ENCODE measurements at regions not wholly inside any gene's neighbourhood (a gene's known extent, or its start where the extent isn't known, plus 50 kb on each side); places are given as distances from the start of the nearest gene placed in this dataset.

- FAIRE-seq, result no peak
- no peak overlapping the region for H3K4me3 ChIP-seq
- 9% methylated on average over 4 of the region's 4 CpGs for WGBS (ENCODE audit: insufficient coverage, insufficient replicate concordance, low lambda C conversion rate, missing lambda C conversion rate)
- BruUV-seq (replicated peaks), result no TSS peak
- DNase-seq (ENCODE audit: low read depth, low spot score), result no peak
- no peak overlapping the region for H3K27ac ChIP-seq (ENCODE audit: control insufficient read depth, insufficient read depth)
- H2AFZ ChIP-seq (ENCODE audit: control insufficient read depth, low read depth, low read length), result no peak overlapping the region
- CTCF ChIA-PET, result no interaction called here
- H3K27me3 ChIP-seq (replicated peaks in 1 of 2; ENCODE audit: control insufficient read depth in 2 of 2, insufficient read depth in 2 of 2, low read length in 1 of 2), result no peaks in the 10 kb centered on the region
- H3K9me3 ChIP-seq (replicated peaks; ENCODE audit: control insufficient read depth, insufficient read depth, low read length), result no peaks in the 10 kb centered on the region
- POLR2A ChIA-PET, result no interaction called here
- RAD21 ChIA-PET (ENCODE audit: unreplicated experiment), result no interaction called here
- no peak overlapping the region for H3K4me2 ChIP-seq (ENCODE audit: control insufficient read depth, insufficient read depth)
- H4K20me1 ChIP-seq (ENCODE audit: control insufficient read depth, insufficient read depth), result no peaks in the 10 kb centered on the region
- H3K79me2 ChIP-seq (ENCODE audit: control insufficient read depth, insufficient read depth, low read length), result no peaks in the 10 kb centered on the region
- in situ Hi-C loops (cut with MboI), result no loop called here
- intact Hi-C loops (cut with micrococcal nuclease; ENCODE audit: unreplicated experiment), result no loop called here
- no peaks in the 10 kb centered on the region for H3K4me1 ChIP-seq (ENCODE audit: control insufficient read depth, insufficient read depth, low read length)
- H3K9ac ChIP-seq (ENCODE audit: control insufficient read depth, insufficient read depth, low read length), result no peak overlapping the region
- ATAC-seq, result no peak
- SMC1A ChIA-PET (ENCODE audit: uncharacterized antibody, unreplicated experiment), result interaction anchor here (1.4 kb wide), 2 partner anchors 8 to 11 kb away, joined by 3 to 5 read pairs; no protein-coding TSS in a partner anchor
- H3K36me3 ChIP-seq (ENCODE audit: control insufficient read depth in 2 of 2, insufficient read depth in 2 of 2, low read length in 1 of 2), result no peaks in the 10 kb centered on the region
- TF ChIP-seq, protein P1, sequence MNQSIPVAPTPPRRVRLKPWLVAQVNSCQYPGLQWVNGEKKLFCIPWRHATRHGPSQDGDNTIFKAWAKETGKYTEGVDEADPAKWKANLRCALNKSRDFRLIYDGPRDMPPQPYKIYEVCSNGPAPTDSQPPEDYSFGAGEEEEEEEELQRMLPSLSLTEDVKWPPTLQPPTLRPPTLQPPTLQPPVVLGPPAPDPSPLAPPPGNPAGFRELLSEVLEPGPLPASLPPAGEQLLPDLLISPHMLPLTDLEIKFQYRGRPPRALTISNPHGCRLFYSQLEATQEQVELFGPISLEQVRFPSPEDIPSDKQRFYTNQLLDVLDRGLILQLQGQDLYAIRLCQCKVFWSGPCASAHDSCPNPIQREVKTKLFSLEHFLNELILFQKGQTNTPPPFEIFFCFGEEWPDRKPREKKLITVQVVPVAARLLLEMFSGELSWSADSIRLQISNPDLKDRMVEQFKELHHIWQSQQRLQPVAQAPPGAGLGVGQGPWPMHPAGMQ (IDR thresholded peaks at IDR 0.05; ENCODE audit: borderline replicate concordance), result no peak
- TF ChIP-seq, protein P2, sequence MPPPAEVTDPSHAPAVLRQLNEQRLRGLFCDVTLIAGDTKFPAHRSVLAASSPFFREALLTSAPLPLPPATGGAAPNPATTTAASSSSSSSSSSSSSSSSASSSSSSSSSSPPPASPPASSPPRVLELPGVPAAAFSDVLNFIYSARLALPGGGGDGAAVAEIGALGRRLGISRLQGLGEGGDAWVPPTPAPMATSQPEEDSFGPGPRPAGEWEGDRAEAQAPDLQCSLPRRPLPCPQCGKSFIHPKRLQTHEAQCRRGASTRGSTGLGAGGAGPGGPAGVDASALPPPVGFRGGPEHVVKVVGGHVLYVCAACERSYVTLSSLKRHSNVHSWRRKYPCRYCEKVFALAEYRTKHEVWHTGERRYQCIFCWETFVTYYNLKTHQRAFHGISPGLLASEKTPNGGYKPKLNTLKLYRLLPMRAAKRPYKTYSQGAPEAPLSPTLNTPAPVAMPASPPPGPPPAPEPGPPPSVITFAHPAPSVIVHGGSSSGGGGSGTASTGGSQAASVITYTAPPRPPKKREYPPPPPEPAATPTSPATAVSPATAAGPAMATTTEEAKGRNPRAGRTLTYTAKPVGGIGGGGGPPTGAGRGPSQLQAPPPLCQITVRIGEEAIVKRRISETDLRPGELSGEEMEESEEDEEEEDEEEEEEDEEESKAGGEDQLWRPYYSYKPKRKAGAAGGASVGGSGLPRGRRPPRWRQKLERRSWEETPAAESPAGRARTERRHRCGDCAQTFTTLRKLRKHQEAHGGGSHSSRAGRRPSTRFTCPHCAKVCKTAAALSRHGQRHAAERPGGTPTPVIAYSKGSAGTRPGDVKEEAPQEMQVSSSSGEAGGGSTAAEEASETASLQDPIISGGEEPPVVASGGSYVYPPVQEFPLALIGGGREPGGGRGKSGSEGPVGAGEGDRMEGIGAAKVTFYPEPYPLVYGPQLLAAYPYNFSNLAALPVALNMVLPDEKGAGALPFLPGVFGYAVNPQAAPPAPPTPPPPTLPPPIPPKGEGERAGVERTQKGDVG (CRISPR knock-in tag; IDR thresholded peaks at IDR 0.05), result no peak
- TF ChIP-seq SMARCA5 (IDR thresholded peaks at IDR 0.05) (no peak), USF2 (IDR thresholded peaks at IDR 0.05; ENCODE audit: borderline replicate concordance, low read depth, low read length) (no peak), BCLAF1 (IDR thresholded peaks at IDR 0.05) (no peak), STAT3 (IDR thresholded peaks at IDR 0.05; ENCODE audit: low read depth, low read length) (no peak), RELA (IDR thresholded peaks at IDR 0.05; ENCODE audit: borderline replicate concordance, partially characterized antibody) (no peak), POU2F2 (IDR thresholded peaks at IDR 0.05; ENCODE audit: borderline replicate concordance, low read depth, low read length) (no peak), BMI1 (IDR thresholded peaks at IDR 0.05; ENCODE audit: borderline replicate concordance) (no peak), SPI1 (IDR thresholded peaks at IDR 0.05; ENCODE audit: borderline replicate concordance, insufficient read depth, low read depth, low read length) (no peak), FOS (IDR thresholded peaks at IDR 0.05; ENCODE audit: borderline replicate concordance, extremely low read depth, insufficient read length) (no peak), E2F4 (IDR thresholded peaks at IDR 0.05; ENCODE audit: low read depth, low read length) (no peak), TARDBP (IDR thresholded peaks at IDR 0.05; ENCODE audit: borderline replicate concordance) (no peak)
- TF ChIP-seq, protein P3, sequence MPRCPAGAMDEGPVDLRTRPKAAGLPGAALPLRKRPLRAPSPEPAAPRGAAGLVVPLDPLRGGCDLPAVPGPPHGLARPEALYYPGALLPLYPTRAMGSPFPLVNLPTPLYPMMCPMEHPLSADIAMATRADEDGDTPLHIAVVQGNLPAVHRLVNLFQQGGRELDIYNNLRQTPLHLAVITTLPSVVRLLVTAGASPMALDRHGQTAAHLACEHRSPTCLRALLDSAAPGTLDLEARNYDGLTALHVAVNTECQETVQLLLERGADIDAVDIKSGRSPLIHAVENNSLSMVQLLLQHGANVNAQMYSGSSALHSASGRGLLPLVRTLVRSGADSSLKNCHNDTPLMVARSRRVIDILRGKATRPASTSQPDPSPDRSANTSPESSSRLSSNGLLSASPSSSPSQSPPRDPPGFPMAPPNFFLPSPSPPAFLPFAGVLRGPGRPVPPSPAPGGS (IDR thresholded peaks at IDR 0.05; ENCODE audit: borderline replicate concordance, insufficient read depth, low read depth, low read length, poor library complexity, severe bottlenecking), result no peak
These were observed 543.9 kb downstream of the RNF144B start for GRCh38 chr6:18931086-18931485.

All from GM12878 (cell line).